Stimulated activated CD8-positive, alpha-beta memory T cell treated with anti-CD3 and anti-CD28 coated beads, Interleukin-15, amount 100 ng/mL, for 48 hours (primary cell): ENCODE measurements at regions not wholly inside any gene's neighbourhood (a gene's known extent, or its start where the extent isn't known, plus 50 kb on each side); places are given as distances from the start of the nearest gene placed in this dataset.

ENCODE experiments used
- DNase-seq, 2 donors: peaks; one replicate each; pipeline ENCODE4 v3.0.0-alpha.2; 2020; ENCODE audit warnings: low read depth in 2 of 2

DNA sequence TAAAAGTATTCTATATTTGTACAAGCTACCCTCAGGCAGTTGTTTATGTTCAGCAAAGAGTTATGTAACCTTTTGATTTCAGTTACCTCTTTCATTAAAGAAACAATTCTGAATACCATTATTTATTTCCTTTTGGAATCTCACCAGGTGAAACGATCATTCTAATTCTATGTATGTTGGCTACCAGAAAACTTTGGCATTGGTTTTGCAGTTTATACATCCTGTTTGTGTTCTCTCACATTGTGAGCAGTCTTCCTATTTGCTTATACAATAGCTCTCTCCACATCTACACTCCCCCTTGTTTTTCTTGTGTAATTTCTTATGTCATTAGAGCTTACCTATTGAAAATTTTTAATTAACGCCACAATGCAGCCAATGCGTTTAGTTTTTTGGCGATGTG, 276.0 kb upstream of the MPDZ start:
- no peak for DNase-seq

DNA sequence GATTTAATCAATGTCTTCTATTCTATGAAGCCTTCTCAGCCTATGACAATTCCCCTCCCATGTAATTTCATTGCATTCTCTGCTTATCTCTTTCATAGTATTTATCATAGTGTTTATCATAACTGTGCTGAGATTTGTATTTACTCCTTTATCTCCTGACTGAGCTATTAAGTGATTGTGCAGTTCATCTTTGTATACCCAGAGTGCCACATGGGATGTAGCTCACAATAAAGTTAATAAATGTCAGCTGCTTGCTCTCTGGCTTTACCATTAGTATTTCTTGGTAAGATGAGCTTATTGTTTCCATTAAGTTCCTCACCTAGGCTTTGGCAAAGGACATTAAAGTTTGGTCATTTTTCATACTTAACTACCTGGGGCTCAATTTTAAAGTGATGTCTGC, 275.1 kb upstream of the MPDZ start:
- DNase-seq: no peak

DNA sequence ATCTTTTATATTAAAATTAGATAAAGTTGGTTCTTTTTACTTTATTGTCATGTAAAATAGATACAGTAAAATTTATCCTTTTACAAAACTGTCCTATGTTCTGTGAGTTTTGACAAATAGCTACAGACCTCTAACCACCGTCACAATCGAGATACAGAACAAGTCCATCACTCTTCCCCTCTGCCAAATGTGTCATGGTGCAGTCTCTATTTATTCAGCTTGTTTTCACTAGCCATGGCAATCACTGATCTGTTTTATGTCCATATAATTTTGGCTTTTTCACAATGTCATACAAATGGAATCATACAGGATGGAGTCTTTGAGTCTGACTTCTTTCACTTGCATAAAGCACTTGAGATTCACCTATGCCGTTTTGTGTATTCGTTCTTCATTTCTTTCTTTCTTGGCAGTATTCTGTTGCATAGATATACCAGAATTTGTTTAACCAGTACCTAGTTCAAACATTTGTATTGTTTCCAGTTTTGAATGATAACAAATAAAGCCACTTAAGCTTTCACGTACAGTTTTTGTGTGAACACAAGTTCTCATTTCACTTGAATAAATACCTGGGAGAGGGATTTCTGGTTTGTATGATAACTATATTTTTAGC, 273.2 kb upstream of the MPDZ start:
- no peak for DNase-seq

DNA sequence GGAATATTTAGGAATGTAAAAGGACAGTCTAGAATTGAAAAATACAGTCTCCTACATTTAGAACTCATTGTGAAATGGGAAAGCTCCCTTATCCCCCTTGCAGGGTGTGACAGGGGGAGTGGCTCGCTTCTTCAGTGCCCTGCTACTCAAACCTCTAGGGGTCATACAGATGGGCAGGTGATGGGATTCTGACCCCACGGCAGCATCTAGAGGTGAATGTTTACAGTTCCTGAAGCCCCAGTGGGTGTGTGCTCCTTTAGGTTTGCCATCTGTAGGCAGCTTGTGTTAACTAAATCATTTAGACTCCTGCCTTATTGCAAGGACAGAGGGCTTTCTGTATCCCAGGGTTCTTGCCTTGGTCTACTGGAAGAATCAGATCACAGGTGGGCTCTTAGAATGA, 271.0 kb upstream of the MPDZ start:
- DNase-seq: no peak

DNA sequence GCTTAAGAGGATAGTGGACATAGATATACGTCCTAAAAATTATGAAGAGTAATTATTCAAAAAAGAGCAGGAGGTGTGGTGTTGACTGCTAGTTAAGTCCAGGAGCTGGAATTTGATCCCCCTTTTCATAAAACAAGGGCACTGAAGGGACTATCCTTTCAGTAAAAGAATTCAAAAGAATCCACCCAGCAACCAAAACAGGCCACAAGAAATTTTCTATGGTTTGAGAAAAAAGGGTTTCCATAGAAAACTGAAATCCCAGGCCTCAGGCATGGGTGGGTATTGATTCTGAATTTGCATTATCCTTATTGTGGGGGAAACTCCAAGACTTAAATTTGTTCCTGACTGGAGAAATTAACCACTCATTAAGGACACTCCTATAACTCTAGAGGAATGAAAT, 269.0 kb upstream of the MPDZ start:
- DNase-seq: no peak

DNA sequence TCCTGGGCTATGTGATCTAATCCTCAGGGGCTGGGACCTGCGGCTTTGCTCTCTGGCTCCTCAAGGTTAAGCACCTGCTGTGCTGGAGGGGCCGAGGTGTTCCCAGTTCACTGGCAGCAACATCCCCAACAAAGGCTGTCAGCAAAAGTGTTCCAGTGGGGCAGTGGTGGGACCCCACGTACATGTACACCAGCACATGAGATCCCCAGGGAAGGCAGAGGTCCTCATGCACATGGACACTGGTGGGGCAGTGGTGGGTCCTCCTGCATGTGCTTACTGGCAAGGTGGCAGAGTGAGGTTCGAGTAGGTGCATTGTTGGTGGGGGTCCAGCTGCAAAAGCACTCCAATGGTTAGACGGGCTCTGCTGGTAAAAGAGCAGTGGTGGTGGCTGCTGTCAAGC, 255.6 kb upstream of the MPDZ start:
- no peak for DNase-seq

DNA sequence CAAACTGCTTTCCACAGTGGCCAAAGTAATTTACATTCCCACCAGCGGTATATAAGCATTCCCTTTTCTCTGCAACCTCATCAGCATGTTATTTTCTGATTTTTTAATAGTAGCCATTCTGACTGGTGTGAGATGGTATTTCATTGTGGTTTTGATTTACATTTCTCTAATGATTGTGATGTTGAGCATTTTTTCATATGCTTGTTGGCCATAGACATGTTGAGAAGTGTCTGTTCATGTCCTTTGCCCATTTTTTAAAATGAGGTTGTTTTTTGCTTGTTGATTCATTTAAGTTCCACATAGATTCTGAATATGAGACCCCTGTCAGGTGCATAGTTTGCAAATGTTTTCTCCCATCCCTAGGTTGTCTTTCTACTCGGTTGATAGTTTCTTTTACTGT, 254.5 kb upstream of the MPDZ start:
- no peak for DNase-seq

DNA sequence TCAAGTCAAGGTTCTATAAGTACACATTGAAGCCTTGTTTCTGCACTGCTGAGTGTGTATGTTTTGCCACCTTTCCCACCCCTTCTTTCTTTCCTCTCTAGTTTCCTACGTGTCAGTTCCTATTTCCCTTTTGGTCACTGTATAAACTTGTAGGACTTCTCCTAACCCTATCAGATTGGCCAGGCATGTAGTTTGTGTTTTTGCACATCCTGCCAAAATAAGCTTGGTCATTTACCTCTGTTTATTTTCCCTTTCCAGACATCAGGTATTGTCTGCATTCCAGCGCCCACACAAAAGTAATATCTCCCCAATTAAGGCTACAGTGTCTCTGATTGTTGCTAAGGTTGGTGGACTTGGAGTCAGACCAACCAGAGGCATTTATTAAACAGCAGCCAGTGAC, 252.9 kb upstream of the MPDZ start:
- no peak for DNase-seq

DNA sequence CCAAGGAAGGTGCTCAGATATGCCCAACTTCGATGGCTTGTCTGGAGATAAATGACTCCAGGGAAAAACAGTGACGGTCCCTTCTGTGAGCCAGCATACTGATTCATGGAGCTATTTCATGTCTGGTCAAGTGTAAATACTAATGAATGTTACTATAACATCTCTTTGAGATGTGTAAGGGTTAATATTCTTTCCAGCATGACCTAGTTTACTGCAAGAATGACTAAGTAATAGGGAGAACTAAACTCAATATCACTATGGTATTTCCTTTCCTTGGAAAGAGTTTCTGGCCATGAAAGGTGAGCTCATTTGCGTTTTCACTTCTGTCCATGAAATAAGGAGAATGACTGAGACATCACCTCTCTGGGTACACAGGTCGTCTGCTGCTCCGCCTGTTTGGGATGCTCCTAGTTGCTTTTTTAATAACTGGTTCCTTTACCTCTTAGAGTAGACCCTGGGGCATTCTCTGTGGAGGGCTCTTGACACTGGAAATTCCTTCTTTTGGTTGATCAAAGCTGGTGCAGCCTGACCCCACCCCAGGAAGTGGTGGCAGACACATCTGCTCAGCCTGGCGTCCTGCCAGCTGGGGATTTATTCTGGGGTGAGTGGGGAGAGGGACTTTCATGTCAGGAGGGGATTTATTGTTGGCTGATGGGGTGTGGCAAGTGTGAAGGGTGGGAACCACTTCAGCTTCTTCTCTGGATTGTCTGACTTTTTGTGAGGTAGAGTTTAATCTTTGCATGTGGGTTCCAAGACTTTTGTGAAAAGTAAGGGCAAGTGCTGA, 250.0 kb upstream of the MPDZ start:
- no peak for DNase-seq

DNA sequence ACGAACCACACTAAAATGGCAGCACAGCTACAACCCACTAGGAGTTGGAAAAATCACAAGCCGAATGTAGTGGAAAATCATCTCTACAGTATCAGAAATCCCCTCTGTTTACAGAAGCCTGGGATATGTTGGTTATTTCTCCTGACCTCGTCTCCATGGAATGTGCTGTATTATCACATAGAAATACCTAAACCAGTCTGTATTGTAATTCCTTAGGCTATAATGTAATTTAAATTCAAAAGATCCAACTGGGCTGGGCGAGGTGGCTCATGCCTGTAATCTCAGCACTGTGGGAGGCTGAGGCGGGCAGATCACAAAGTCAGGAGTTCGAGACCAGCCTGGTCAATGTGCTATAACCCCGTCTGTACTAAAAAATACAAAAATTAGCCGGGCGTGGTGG, 244.8 kb upstream of the MPDZ start:
- no peak for DNase-seq

DNA sequence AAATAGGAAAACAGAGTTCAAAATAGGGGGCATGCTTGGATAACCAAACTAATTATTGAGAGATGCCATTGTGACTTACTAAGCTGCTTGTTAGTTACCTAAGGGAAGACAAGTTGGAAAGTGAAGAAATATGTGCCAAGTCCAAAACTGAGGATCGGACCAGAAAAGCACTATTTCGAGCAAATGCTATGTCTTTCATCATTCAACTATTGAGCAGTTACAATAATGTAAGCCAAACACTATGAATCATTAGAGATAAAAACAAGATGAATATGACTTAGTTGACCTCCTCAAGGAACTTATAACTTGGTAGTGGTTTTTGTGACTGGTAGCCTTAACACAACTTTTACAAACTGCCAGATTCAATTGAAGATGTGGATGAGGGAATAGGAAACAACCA, 240.6 kb upstream of the MPDZ start:
- no peak for DNase-seq

DNA sequence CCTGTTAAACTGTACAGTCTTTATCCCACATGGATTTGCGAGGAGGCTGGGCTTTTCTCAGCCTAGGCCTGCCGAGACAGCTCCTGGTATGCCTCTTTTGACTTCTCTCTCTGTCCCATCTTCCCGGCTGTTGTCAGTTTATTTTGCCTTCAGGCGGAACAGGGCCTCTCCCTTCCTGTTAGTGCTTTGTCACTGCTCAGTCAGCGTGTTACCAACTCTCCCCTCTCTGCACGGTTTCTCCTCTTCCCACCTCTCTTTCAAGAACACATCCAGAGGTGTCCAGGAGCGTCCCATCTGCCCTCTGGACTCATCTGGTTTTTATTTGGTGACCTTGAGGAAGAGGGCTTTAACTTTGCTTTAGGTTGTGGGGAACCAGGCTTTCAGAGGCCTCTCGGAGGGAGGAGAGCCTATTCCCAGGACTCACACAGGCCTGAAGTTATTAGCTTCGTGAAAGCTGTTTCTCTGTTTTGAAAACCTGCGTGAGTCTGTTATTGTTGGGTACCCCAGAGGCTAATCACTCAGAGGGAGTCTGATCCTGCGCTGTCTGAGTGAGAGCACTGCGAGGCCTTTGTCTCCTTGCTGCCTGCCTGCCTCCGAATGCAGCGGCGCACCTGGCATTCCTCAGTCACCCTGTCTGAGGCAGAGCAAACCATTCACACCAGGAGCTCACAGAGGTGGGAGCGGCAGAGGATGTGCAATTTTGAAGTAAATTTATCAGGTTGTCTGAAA, 234.4 kb upstream of the MPDZ start:
- DNase-seq: no peak

DNA sequence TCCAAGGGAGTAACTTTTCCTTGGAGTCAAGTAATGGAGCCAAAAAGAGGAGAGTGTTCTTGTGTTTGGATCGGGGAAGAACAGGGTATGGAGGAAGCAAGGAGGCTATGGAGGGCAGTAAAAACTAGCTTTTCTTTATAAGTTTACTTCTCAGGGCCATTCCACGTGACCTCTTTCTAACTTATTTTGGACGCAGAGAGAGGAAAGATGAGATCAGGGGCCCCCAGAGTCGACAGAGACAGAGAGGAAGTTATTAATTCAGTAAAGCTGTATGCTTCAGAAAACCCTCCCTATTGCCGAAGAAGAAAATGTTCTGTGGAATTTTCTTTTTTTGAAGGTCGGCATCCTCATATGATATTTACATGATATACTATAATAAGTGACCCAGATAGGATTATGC, 233.8 kb upstream of the MPDZ start:
- DNase-seq: no peak

DNA sequence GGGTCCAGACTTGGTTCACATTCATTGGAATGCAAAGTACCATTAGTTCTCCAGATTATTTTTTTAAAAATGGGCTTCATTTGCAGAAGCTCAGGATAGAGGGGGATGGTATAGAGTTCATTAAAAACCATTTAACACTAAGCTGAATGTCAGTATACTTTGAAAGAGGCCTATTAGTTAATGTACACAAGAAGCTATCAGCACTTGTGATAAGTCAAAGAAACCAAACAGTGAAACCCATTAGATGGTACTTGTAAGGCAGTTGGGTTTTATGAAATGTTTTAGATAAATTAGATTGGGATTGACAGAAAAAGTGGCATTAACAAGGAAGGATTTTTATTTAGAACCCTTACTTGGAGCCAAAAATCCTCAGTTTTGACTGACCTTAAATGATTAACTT, 229.2 kb upstream of the MPDZ start:
- DNase-seq: no peak

DNA sequence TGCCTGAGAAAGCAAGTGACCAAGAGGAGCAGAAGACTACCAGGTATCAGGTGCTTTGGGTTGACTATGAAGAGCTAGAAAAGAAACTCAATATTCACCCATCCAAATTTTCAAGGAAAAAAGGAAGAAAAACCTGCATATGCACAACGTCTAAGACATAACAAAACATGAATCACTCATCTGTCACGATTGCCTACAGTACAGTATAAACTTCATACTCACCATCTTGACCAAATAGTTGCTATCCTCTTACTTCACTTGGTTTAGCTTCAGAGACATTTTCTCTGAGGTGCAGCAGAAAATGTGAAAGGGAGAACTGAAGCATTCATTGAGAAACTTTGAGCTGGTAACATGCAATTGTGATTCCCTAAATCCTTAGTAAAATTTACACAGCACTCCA, 228.6 kb upstream of the MPDZ start:
- DNase-seq: no peak

DNA sequence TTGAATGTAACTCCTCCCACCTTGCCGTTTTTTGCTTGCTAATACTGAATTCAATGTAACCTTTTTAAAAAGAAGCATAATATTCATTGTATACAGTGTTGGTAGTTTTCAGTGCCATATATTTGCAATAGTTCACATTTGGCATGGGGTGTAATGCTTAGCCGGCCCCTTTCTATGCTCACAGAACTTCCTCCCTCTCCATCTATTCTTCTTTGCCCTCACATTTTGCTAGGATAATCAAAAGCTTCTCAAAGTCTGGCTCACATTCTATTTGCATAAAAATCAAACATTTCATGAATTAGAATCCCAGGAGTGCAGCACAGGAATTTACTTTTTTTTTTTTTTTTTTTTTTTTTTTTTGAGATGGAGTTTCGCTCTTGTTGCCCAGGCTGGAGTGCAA, 226.3 kb upstream of the MPDZ start:
- DNase-seq: no peak

DNA sequence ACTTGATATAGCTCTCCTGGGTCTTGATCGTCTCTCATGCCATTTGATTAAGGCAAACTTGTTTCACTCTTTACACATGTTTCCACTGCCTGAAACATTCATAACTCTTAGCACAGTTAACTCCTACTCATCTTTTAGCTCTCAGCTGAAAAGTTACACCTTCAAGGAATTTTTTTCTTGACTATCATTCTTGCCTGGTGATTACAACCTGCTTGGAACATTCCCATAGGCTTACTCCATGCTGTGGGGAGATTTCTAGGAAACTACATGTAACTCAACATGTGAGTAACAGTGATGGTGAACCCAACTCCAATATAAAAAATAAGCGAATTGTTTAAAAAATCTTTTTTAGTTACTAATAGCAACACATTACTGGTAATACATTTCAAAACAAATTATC, 224.1 kb upstream of the MPDZ start:
- DNase-seq: no peak

DNA sequence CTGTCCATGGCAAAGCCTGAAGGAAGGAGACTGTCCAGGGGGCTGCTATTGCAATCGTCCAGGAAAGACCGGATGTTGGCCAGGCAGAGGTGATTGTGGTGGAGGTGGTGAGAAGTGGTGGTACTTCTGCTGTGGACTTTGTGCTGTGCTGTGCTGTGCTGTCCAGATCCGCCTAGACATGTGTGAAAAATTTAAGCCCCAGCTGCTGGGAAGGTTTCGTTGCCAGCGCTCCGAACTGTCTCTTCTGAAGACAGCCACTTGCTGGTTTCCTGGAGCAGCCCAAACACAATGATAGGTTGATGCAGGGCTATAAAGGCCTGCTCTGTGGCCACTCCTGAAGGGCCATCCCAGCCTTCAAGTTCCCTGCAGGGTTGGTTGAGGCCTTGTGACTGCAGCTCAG, 223.0 kb upstream of the MPDZ start:
- no peak for DNase-seq

DNA sequence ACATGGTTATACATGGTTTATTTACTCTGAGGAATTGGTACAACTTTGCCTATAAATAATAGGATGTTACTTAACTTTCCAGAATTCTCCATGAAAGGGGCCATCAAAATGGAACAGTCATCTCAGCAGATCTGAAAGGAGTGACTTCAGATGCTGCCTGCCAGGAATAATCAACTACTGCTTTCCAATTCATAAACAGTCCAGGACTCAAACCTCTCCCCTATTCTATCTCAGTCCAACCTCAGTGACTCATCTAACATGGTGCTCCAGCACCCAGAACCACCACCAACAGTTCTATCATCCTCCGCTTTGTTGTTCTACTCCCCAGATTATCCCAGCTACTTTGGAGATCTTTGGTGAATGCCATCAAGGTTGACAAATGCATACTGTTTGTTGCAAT, 221.5 kb upstream of the MPDZ start:
- DNase-seq: no peak

DNA sequence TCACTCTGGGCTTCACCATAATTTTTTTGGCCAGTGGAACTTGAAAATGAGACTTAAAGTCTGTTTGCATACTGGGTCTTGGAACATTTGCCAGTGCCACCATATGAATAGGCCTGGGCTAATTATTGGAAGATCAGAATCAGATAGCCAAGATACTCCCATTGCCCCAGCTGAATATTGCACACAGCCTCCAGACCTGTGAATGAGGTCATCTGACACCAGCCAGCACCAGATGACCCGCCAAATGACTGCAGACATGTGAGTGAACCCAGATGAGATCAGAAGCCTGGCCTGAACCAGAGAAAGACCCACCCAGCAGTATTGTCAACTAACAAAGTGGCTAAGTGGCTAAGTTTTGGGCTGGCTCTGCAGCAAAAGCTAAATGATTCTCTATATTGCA, 220.5 kb upstream of the MPDZ start:
- DNase-seq: no peak

DNA sequence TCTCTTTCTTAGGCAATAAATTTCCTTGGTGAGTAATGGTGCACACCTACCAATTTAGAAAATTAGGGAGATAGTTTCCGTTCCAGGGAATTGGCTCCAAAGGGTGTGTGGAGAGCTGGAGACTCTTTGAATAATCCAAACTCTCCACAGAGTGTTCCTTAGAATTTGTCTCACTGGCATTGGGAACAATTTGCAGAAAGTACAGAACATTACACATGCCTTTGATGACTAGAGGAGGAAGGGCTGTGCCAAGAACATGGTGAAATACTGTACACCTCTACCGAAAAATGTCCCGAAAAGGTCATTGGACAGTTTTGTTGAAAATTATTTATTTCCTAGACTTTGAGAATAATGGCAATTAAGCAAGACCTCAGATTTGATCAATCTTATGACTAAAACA, 214.2 kb upstream of the MPDZ start:
- no peak for DNase-seq

DNA sequence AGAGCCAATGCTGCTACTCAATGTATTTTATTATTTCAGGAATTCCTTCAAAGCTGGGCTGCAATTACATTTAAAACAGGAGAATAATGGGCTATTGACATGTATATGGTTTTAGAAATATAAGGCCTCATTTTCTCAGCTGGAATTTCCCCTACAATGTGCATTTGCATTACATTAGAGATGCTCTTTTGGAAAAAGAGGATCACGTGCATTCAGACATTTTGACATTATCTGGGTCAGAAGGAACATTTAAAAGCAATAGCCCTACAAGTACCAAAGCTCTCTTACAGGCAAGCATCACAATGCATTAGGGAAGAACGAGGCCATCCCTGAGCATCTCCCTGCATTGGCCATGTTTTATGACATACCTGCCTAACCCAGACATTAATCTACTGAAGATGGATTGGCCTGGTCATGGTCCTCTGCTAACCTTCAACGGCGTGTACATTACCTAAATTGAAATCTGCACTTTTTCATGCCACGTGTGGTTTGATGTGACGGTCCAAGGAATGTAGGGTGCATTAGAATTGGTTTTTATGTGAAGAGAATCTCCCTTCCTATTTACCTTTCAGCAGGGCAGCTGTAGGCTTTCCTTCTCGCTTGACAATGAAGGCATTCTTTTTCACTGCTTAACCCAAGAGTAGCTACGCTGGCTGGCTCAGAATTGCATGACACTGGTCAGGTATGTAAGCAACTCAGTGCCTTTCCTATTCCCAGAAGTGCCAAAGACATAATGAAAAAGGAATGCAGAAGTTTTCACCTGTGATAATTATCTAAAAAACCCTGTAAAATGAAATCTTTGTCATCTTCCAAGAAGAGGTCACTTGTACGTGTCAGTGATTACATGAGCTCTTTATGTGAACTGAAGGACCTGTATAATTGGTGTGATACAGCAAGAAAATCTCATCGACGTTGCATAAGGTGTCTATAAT, 212.3 kb upstream of the MPDZ start:
- no peak for DNase-seq
